H1 (cell line): ENCODE measurements at regions not wholly inside any gene's neighbourhood (a gene's known extent, or its start where the extent isn't known, plus 50 kb on each side); places are given as distances from the start of the nearest gene placed in this dataset.

Source experiments
- CTCF ChIA-PET: fragments of 300-600 bp; sonication (Branson Sonifier 250); formaldehyde crosslinking; loops from one replicate; lab custom pipeline; 2021; ENCODE audit not compliant: partially characterized antibody; lab: Charles Lee
- POLR2A ChIA-PET: fragments of 300-600 bp; sonication (Branson Sonifier 250); formaldehyde crosslinking; loops from one replicate; lab custom pipeline; 2021; ENCODE audit warnings: inconsistent platforms; ENCODE audit not compliant: partially characterized antibody; lab: Charles Lee
- DNase-seq, 2 experiments: peaks; one replicate each; pipeline versions ENCODE4 v3.0.0 to v3.0.0-alpha.2; 2010 to 2022; ENCODE audit warnings: low spot score in 2 of 2, low read depth in 1 of 2, mixed read lengths in 1 of 2
- FAIRE-seq: peaks from 2 replicates; lab custom pipeline; 2011; peaks lifted over from hg19 to GRCh38; lab: Jason Lieb, UNC
- H2AFZ ChIP-seq: 2 replicates; pipeline ENCODE4 v1.8.1; 2012; ENCODE audit warnings: low read length, inconsistent platforms
- H2AK5ac ChIP-seq: 2 replicates; pipeline ENCODE4 v1.6.1; 2013; ENCODE audit warnings: low read depth, low read length
- H2BK120ac ChIP-seq: replicated peaks from 2 replicates; pipeline ENCODE3; 2013; ENCODE audit warnings: low read depth, low read length, inconsistent platforms
- H2BK12ac ChIP-seq: 2 replicates; pipeline ENCODE4 v1.6.1; 2013; ENCODE audit warnings: low read depth, low read length
- H2BK15ac ChIP-seq: 2 replicates; pipeline ENCODE4 v1.6.1; 2013; ENCODE audit warnings: low read length
- H2BK20ac ChIP-seq: 2 replicates; pipeline ENCODE4 v1.6.1; 2013; ENCODE audit warnings: low read length
- H2BK5ac ChIP-seq: 2 replicates; pipeline ENCODE4 v1.6.1; 2013; ENCODE audit warnings: low read depth, low read length
- H3K14ac ChIP-seq: 2 replicates; pipeline ENCODE4 v1.6.1; 2013; ENCODE audit warnings: inconsistent platforms; ENCODE audit not compliant: insufficient read length
- H3K18ac ChIP-seq: 2 replicates; pipeline ENCODE4 v1.6.1; 2013; ENCODE audit warnings: low read length; ENCODE audit errors: extremely low read depth
- H3K23ac ChIP-seq: 2 replicates; pipeline ENCODE4 v1.6.1; 2013; ENCODE audit warnings: inconsistent platforms; ENCODE audit not compliant: insufficient read length
- H3K23me2 ChIP-seq: 2 replicates; pipeline ENCODE4 v1.6.1; 2013; ENCODE audit warnings: low read depth, low read length
- H3K27ac ChIP-seq: 2 replicates; pipeline ENCODE4 v1.6.1; 2011; ENCODE audit warnings: low read depth, low read length, inconsistent platforms
- H3K27me3 ChIP-seq, 4 experiments: replicated peaks in 1 of 4; 1 replicate in 1 of 4; 2 replicates in 3 of 4; pipeline versions ENCODE4 v1.6.1 to v1.8.1; 2011 to 2013; ENCODE audit warnings: low read length in 3 of 4, mild to moderate bottlenecking in 3 of 4, inconsistent platforms in 2 of 4, mixed read lengths in 2 of 4, moderate library complexity in 1 of 4; ENCODE audit not compliant: control insufficient read depth in 3 of 4, insufficient read depth in 3 of 4; ENCODE audit errors: extremely low read depth in 1 of 4
- H3K36me3 ChIP-seq, 4 experiments: 2 replicates each; pipeline versions ENCODE4 v1.6.1 to v1.8.1; 2011 to 2013; ENCODE audit warnings: mild to moderate bottlenecking in 4 of 4, low read length in 3 of 4, moderate library complexity in 2 of 4, control low read depth in 1 of 4, inconsistent platforms in 1 of 4; ENCODE audit not compliant: insufficient read depth in 4 of 4, control insufficient read depth in 2 of 4
- H3K4ac ChIP-seq: replicated peaks from 2 replicates; pipeline ENCODE3; 2013; ENCODE audit warnings: low read length, low read depth, mixed read lengths, inconsistent platforms; ENCODE audit not compliant: insufficient read length
- H3K4me1 ChIP-seq, 4 experiments: replicated peaks in 1 of 4; 1 replicate in 1 of 4; 2 replicates in 3 of 4; pipeline versions ENCODE4 v1.6.1 to v1.8.1; 2011 to 2013; ENCODE audit warnings: low read length in 3 of 4, inconsistent platforms in 2 of 4, mixed read lengths in 1 of 4; ENCODE audit not compliant: insufficient read depth in 4 of 4, control insufficient read depth in 3 of 4
- H3K4me2 ChIP-seq, 2 experiments: 2 replicates each; pipeline versions ENCODE4 v1.6.1 to v1.8.1; 2011 to 2013; ENCODE audit warnings: low read depth in 2 of 2, low read length in 2 of 2, control low read depth in 1 of 2, inconsistent platforms in 1 of 2, mild to moderate bottlenecking in 1 of 2; ENCODE audit not compliant: insufficient read depth in 1 of 2
- H3K4me3 ChIP-seq, 4 experiments: fragments of 200-600, 300-600 bp in 1 of 4; sonication (generic), shearing (Covaris generic), sonication (Bioruptor Twin) in 1 of 4; 2 replicates each; pipeline versions ENCODE4 v1.5.1 to v1.8.1; 2011 to 2016; ENCODE audit warnings: low read length in 4 of 4, low read depth in 3 of 4, control low read depth in 2 of 4, inconsistent platforms in 2 of 4, mild to moderate bottlenecking in 2 of 4, mixed read lengths in 1 of 4, moderate library complexity in 1 of 4; ENCODE audit not compliant: insufficient read depth in 2 of 4; ENCODE audit errors: extremely low read depth in 1 of 4
- H3K56ac ChIP-seq: replicated peaks from 2 replicates; pipeline ENCODE3; 2013; ENCODE audit warnings: low read depth, mild to moderate bottlenecking, mixed read lengths, low read length, inconsistent platforms; ENCODE audit not compliant: insufficient read length
- H3K79me1 ChIP-seq: 2 replicates; pipeline ENCODE4 v1.6.1; 2013; ENCODE audit warnings: low read depth, low read length, control low read depth
- H3K79me2 ChIP-seq, 2 experiments: 2 replicates each; pipeline versions ENCODE4 v1.6.1 to v1.8.1; 2012 to 2013; ENCODE audit warnings: low read length in 2 of 2, mild to moderate bottlenecking in 2 of 2, inconsistent platforms in 1 of 2; ENCODE audit not compliant: insufficient read depth in 2 of 2, control insufficient read depth in 1 of 2
- H3K9ac ChIP-seq, 4 experiments: replicated peaks in 1 of 4; 1 replicate in 1 of 4; 2 replicates in 3 of 4; pipeline versions ENCODE4 v1.6.1 to v1.8.1; 2011 to 2013; ENCODE audit warnings: low read depth in 3 of 4, low read length in 3 of 4, control low read depth in 2 of 4, mild to moderate bottlenecking in 2 of 4, moderate library complexity in 2 of 4, inconsistent platforms in 1 of 4; ENCODE audit errors: extremely low read depth in 1 of 4
- H3K9me3 ChIP-seq, 2 experiments: 2 replicates each; pipeline versions ENCODE4 v1.6.1 to v1.8.1; 2012 to 2013; ENCODE audit warnings: mild to moderate bottlenecking in 2 of 2, moderate library complexity in 2 of 2, control low read depth in 1 of 2, inconsistent platforms in 1 of 2, low read depth in 1 of 2, low read length in 1 of 2, mixed read lengths in 1 of 2; ENCODE audit not compliant: insufficient read depth in 2 of 2
- H4K20me1 ChIP-seq, 2 experiments: replicated peaks in 1 of 2; 2 replicates each; pipeline versions ENCODE3 to v1.8.1; 2011 to 2013; ENCODE audit warnings: inconsistent platforms in 2 of 2, low read length in 2 of 2, mild to moderate bottlenecking in 1 of 2; ENCODE audit not compliant: insufficient read depth in 2 of 2, control insufficient read depth in 1 of 2
- H4K5ac ChIP-seq: 2 replicates; pipeline ENCODE4 v1.6.1; 2013; ENCODE audit warnings: low read length, low read depth, mixed read lengths, inconsistent platforms; ENCODE audit not compliant: insufficient read length
- H4K8ac ChIP-seq: 2 replicates; pipeline ENCODE4 v1.8.0; 2013; ENCODE audit warnings: mild to moderate bottlenecking, moderate library complexity, low read length, inconsistent platforms; ENCODE audit not compliant: insufficient read depth; ENCODE audit errors: extremely low read depth
- H4K91ac ChIP-seq: replicated peaks from 2 replicates; pipeline ENCODE3; 2013; ENCODE audit warnings: low read length, mixed read lengths, inconsistent platforms; ENCODE audit not compliant: insufficient read length
- CTCF ChIP-seq, 3 experiments: IDR thresholded peaks; 1 replicate in 2 of 3; 2 replicates in 1 of 3; pipeline versions ENCODE4 v1.5.1 to v1.6.1; 2011; ENCODE audit warnings: low read length in 3 of 3, mild to moderate bottlenecking in 3 of 3, inconsistent platforms in 2 of 3, low read depth in 1 of 3, moderate library complexity in 1 of 3; ENCODE audit not compliant: insufficient read depth in 1 of 3; ENCODE audit errors: control extremely low read depth in 1 of 3
- KDM4A ChIP-seq: IDR thresholded peaks from one replicate; pipeline ENCODE4 v1.7.1; 2012; ENCODE audit warnings: low read depth, mild to moderate bottlenecking, moderate library complexity, low read length, inconsistent platforms; ENCODE audit not compliant: severe bottlenecking
- MAFK ChIP-seq: IDR thresholded peaks from 2 replicates; pipeline ENCODE4 v1.6.1; 2012; ENCODE audit warnings: low read depth, mild to moderate bottlenecking, improper control_type of control experiment, low read length
- MAX ChIP-seq: IDR thresholded peaks from 2 replicates; pipeline ENCODE4 v1.6.1; 2012; ENCODE audit warnings: inconsistent platforms
- POU5F1 ChIP-seq: IDR thresholded peaks from 2 replicates; pipeline ENCODE4 v1.6.1; 2011; ENCODE audit warnings: low read depth, mild to moderate bottlenecking, low read length, moderate library complexity
- RBBP5 ChIP-seq: IDR thresholded peaks from 2 replicates; pipeline ENCODE4 v1.7.1; 2012; ENCODE audit warnings: low read depth, mild to moderate bottlenecking, inconsistent platforms, low read length, moderate library complexity, borderline replicate concordance
- RNF2 ChIP-seq: fragments of 200-900, 300-1000 bp; sonication (generic); IDR thresholded peaks from 2 replicates; pipeline ENCODE4 v1.7.1; 2016; ENCODE audit warnings: borderline replicate concordance, low read depth, mild to moderate bottlenecking, antibody characterized with exemption, low read length; ENCODE audit not compliant: poor library complexity, severe bottlenecking; ENCODE audit errors: missing control alignments
- RXRA ChIP-seq: IDR thresholded peaks from 2 replicates; pipeline ENCODE4 v1.6.1; 2011; ENCODE audit warnings: low read depth, mild to moderate bottlenecking, low read length, moderate library complexity; ENCODE audit not compliant: insufficient read depth
- SP4 ChIP-seq: IDR thresholded peaks from 2 replicates; pipeline ENCODE4 v1.6.1; 2012; ENCODE audit warnings: low read length, inconsistent platforms
- TEAD4 ChIP-seq: IDR thresholded peaks from 2 replicates; pipeline ENCODE4 v1.6.1; 2012; ENCODE audit warnings: low read depth, low read length, inconsistent platforms, mixed read lengths
- USF2 ChIP-seq: IDR thresholded peaks from 2 replicates; pipeline ENCODE4 v1.6.1; 2011; ENCODE audit warnings: low read length, improper control_type of control experiment
- WGBS, 2 experiments: shearing (Covaris generic) in 1 of 2; methylation state at CpG; one replicate each; pipeline versions ENCODE4 v1.1.6 to v1.1.7; 2013 to 2015; ENCODE audit warnings: low lambda C conversion rate in 2 of 2, mixed read lengths in 2 of 2, inconsistent platforms in 1 of 2, low coverage in 1 of 2, missing lambda C conversion rate in 1 of 2; ENCODE audit not compliant: insufficient replicate concordance in 2 of 2, insufficient coverage in 1 of 2, insufficient read length in 1 of 2; ENCODE audit errors: extremely low coverage in 1 of 2, missing lambda C conversion rate in 1 of 2; 5-methylcytosine and 5-hydroxymethylcytosine counted together

- H3K9ac ChIP-seq: no peak overlapping the region
- H2BK120ac ChIP-seq: no peak overlapping the region
- no peak overlapping the region for H3K4ac ChIP-seq
- no peak overlapping the region for H3K27ac ChIP-seq
- no peak overlapping the region for H2BK12ac ChIP-seq
- H3K36me3 ChIP-seq: no peaks in the 10 kb centered on the region
- H3K79me1 ChIP-seq: no peaks in the 10 kb centered on the region
- no peak overlapping the region for H2AK5ac ChIP-seq
- FAIRE-seq (no peak), DNase-seq (no peak)
- no peak overlapping the region for H3K4me3 ChIP-seq
- H4K20me1 ChIP-seq: no peaks in the 10 kb centered on the region
- no peak overlapping the region for H4K5ac ChIP-seq
- WGBS, 2 experiments: 89% methylated on average over 3 of the region's 3 CpGs; no CpG with 5 or more reads in 1 of the 2 experiments
- ChIA-PET CTCF (no interaction called here), POLR2A (no interaction called here)
- no peak overlapping the region for H4K91ac ChIP-seq
- H2AFZ ChIP-seq: no peak overlapping the region
- H3K79me2 ChIP-seq: no peaks in the 10 kb centered on the region
- no peak overlapping the region for H4K8ac ChIP-seq
- peaks cover 0 to 11% of the 10 kb centered on the region in 2 experiments; a peak in 1 of 4 replicates for H3K9me3 ChIP-seq
- H2BK5ac ChIP-seq: no peak overlapping the region
- H3K23me2 ChIP-seq: no peaks in the 10 kb centered on the region
- H3K23ac ChIP-seq: no peak overlapping the region
- no peak overlapping the region for H3K14ac ChIP-seq
- no peak overlapping the region for H2BK20ac ChIP-seq
- H3K4me2 ChIP-seq: no peak overlapping the region
- H3K27me3 ChIP-seq: no peaks in the 10 kb centered on the region
- no peak overlapping the region for H2BK15ac ChIP-seq
- H3K18ac ChIP-seq: no peak overlapping the region
- no peak overlapping the region for H3K56ac ChIP-seq
- no peaks in the 10 kb centered on the region for H3K4me1 ChIP-seq
- TF ChIP-seq TEAD4: no peak
- no peak for TF ChIP-seq USF2
- no peak for TF ChIP-seq RXRA
- no peak for TF ChIP-seq CTCF (IDR thresholded peaks at IDR 0.05; ENCODE audit: control extremely low read depth in 1 of 3, insufficient read depth in 1 of 3, low read depth in 1 of 3, low read length in 3 of 3)
- no peak for TF ChIP-seq MAX
- TF ChIP-seq POU5F1: no peak
- TF ChIP-seq RNF2: no peak
- no peak for TF ChIP-seq SP4
- no peak for TF ChIP-seq MAFK
- TF ChIP-seq KDM4A: no peak
- no peak for TF ChIP-seq RBBP5
These were observed 441.3 kb upstream of the API5 start for GRCh38 chr11:42870480-42870879.
